ENCODE measurements at regions not wholly inside any gene's neighbourhood (a gene's known extent, or its start where the extent isn't known, plus 50 kb on each side); places are given as distances from the start of the nearest gene placed in this dataset.

DNA sequence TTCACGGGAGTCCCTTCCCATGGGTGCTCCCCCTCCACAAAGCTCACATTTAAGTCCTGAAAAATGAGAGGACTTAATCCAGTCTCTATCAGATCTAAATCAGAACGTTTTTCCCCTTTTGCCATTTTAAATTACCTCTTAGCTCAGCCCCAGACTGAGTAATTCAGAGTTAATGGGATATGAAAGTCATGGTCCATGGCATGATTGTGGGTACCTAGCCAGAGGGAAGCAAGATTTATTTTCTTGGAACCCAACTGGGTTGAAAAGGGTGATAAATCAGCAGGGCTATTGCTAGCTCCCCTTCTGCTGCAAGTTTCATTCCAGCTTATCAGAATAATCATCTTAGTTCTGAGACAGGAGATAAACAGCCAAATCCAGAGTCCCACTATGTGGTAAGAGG lies 320.2 kb upstream of the CHD6 start:
- H3K9me3 ChIP-seq, result no peaks in the 10 kb centered on the region
- H3K27ac ChIP-seq, result no peak overlapping the region
- H3K4me3 ChIP-seq, result no peak overlapping the region
- no peaks in the 10 kb centered on the region for H3K4me1 ChIP-seq
- H3K36me3 ChIP-seq, result no peaks in the 10 kb centered on the region
- DNase-seq, result no peak
- H3K27me3 ChIP-seq, result no peaks in the 10 kb centered on the region
- intact Hi-C loops (cut with DNase I; ENCODE audit: low total_unique reads), result no loop called here
- TF ChIP-seq, protein P1, sequence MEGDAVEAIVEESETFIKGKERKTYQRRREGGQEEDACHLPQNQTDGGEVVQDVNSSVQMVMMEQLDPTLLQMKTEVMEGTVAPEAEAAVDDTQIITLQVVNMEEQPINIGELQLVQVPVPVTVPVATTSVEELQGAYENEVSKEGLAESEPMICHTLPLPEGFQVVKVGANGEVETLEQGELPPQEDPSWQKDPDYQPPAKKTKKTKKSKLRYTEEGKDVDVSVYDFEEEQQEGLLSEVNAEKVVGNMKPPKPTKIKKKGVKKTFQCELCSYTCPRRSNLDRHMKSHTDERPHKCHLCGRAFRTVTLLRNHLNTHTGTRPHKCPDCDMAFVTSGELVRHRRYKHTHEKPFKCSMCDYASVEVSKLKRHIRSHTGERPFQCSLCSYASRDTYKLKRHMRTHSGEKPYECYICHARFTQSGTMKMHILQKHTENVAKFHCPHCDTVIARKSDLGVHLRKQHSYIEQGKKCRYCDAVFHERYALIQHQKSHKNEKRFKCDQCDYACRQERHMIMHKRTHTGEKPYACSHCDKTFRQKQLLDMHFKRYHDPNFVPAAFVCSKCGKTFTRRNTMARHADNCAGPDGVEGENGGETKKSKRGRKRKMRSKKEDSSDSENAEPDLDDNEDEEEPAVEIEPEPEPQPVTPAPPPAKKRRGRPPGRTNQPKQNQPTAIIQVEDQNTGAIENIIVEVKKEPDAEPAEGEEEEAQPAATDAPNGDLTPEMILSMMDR (IDR thresholded peaks at IDR 0.05), result no peak
- no peak for TF ChIP-seq POLR2A (IDR thresholded peaks at IDR 0.05)

DNA sequence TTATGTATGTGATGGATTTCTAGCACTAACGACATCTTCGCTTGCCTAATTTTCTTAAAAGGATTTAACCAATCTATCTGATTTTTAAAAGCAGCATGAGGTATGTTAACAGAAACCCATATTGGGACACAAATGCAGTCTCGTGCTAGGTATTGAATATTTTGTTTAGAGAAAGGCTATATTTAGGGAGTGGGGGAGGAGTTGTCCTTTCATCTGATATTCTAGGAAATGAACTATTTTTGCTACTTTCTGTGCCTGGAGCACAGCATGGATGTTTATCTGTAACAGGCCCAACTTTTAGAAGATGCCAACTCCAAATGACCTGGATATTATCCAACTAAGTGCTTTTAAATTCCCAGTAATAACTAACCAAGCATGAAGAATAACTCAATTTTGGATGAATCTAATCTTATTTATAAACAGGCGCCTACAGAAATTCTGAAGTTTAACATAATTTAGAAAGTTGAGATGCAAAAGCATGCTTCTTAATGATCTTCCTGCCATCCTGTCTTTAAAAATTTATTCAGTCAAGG lies 317.1 kb upstream of the CHD6 start:
- H3K27me3 ChIP-seq, result no peaks in the 10 kb centered on the region
- intact Hi-C loops (cut with DNase I; ENCODE audit: low total_unique reads), result no loop called here
- H3K9me3 ChIP-seq, result no peaks in the 10 kb centered on the region
- H3K4me3 ChIP-seq, result no peak overlapping the region
- TF ChIP-seq POLR2A (IDR thresholded peaks at IDR 0.05), result no peak
- TF ChIP-seq, protein P1 (IDR thresholded peaks at IDR 0.05), result no peak
- H3K36me3 ChIP-seq, result no peaks in the 10 kb centered on the region
- H3K4me1 ChIP-seq, result no peaks in the 10 kb centered on the region
- DNase-seq, result no peak
- H3K27ac ChIP-seq, result no peak overlapping the region

DNA sequence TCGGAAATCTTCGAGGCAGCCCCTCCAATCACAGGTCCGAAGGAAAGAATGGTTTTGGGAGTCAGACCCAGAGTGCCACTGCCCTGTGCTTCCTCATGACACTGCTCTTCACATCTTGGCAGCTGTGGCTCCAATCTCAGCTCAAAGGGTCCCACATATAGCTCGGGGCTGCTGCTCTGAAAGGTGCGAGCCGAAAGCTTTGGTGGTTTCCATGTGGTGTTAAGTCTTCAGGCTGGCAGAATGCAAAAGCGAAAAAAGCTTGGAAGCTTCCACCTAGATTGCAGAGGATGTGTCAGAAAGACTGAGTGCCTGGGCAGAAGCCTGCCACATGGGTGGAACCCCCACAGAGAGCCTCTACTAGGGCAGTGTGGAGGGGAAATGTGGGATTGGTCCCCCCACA lies 314.3 kb upstream of the CHD6 start:
- intact Hi-C loops (cut with DNase I; ENCODE audit: low total_unique reads), result no loop called here
- Histone ChIP-seq H3K27ac (no peak overlapping the region), H3K9me3 (no peaks in the 10 kb centered on the region), H3K27me3 (no peaks in the 10 kb centered on the region), H3K4me3 (no peak overlapping the region), H3K36me3 (no peaks in the 10 kb centered on the region), H3K4me1 (no peaks in the 10 kb centered on the region)
- TF ChIP-seq POLR2A (IDR thresholded peaks at IDR 0.05), result no peak
- TF ChIP-seq, protein P1 (IDR thresholded peaks at IDR 0.05), result no peak
- DNase-seq, result no peak

DNA sequence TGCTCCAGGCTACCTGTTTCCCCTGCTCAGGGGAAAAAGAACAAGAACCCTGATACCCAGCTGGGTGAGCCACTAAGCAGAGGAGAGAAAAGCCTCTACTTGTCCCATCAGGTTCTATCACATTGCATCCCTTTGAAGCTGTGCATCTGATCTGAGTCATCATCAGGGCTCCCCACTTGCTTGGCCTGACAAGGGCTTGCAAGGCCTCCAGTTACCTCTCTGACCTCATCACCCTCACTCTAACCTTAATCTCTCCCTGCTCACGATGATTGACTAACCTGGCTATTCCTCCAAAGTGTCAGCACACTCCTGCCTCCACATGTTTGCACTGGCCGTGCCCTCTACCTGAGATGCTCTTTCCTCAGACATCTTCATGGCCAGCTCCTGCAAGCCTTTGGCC lies 309.5 kb upstream of the CHD6 start:
- H3K27ac ChIP-seq, result no peak overlapping the region
- intact Hi-C loops (cut with DNase I; ENCODE audit: low total_unique reads), result no loop called here
- H3K4me3 ChIP-seq, result no peak overlapping the region
- no peaks in the 10 kb centered on the region for H3K4me1 ChIP-seq
- H3K9me3 ChIP-seq, result no peaks in the 10 kb centered on the region
- TF ChIP-seq POLR2A (IDR thresholded peaks at IDR 0.05), result no peak
- TF ChIP-seq, protein P1 (IDR thresholded peaks at IDR 0.05), result no peak
- no peaks in the 10 kb centered on the region for H3K27me3 ChIP-seq
- no peak for DNase-seq
- H3K36me3 ChIP-seq, result no peaks in the 10 kb centered on the region

DNA sequence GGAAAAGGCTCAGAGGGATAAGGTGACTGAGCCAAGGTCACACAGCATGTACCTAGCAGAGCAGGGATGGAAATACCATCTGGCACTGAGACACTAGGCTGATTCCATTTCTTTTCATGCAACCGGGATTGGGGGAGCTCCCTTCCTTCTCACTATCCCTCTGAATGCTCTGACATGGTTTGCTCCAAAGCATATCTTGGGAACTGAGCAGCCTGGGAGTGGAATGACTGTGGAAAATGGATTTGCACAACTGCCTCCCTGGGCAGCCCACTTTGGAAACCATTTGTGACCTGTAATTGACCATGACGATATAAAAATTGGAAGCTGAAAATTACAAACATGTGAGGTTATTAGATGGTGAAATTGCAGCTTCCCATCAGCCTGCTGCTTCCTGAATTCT lies 309.0 kb upstream of the CHD6 start:
- no peaks in the 10 kb centered on the region for H3K4me1 ChIP-seq
- intact Hi-C loops (cut with DNase I; ENCODE audit: low total_unique reads), result no loop called here
- DNase-seq, result no peak
- no peak overlapping the region for H3K27ac ChIP-seq
- no peaks in the 10 kb centered on the region for H3K27me3 ChIP-seq
- no peak overlapping the region for H3K4me3 ChIP-seq
- no peaks in the 10 kb centered on the region for H3K36me3 ChIP-seq
- TF ChIP-seq, protein P1 (IDR thresholded peaks at IDR 0.05), result no peak
- TF ChIP-seq POLR2A (IDR thresholded peaks at IDR 0.05), result no peak
- no peaks in the 10 kb centered on the region for H3K9me3 ChIP-seq

Measured in uterus (tissue), 3 donors.